HG03108 (cell line): ENCODE measurements at regions not wholly inside any gene's neighbourhood (a gene's known extent, or its start where the extent isn't known, plus 50 kb on each side); places are given as distances from the start of the nearest gene placed in this dataset.
"Not testable (repeated sequence)": the region's sequence is repeated elsewhere in the genome, so short reads cannot be mapped to it uniquely, and the experiment has no call there.

Experiments used
- ATAC-seq: cut with Tn5 transposase; IDR thresholded peaks from one replicate; pipeline ENCODE4 v1.9.1; 2021; ENCODE audit warnings: moderate library complexity; ENCODE audit not compliant: unreplicated experiment

DNA sequence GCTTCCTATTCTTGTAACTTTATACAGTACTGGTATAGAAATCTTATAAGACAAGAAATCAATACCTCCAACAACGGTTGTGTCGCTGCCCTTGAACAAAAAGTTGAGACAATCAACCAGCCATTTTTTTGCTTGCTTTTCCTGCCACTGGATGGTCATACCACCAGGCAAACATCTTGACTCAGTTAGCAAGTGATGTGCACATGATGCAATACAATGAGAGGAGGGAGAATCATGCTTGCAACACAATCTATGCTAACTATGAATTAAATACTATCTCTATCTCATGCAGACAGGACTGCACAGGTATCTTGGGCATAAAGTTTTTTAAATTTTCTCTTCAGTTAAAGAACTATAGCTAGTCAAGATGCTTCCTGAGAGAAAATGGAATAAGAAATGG is 877.7 kb upstream of the CITED2 start:
- no peak for ATAC-seq

GRCh38 chr6:140245296-140246040 is 871.0 kb upstream of the CITED2 start:
- ATAC-seq = no peak

GRCh38 chr6:140237251-140237650 is 862.8 kb upstream of the CITED2 start:
- ATAC-seq = no peak

DNA sequence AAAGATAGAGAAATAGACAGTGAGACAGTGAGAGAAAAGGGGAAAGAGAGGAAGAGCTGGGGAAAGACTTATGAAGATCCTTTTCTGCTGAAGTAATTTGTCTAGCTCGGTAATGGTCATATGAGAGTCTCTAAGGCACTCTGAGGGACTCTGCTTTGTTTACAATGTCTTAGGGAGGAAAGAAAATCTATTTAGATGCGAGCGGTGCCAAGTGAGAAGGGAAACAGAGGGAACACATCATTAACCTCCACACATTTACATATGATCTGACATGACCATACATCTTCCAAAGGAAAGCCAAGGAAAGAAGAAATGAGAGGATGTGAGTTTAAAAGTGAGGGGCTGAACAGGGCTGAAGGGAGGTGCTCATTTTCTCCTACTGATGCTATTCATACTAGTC is 862.3 kb upstream of the CITED2 start:
- ATAC-seq = no peak

DNA sequence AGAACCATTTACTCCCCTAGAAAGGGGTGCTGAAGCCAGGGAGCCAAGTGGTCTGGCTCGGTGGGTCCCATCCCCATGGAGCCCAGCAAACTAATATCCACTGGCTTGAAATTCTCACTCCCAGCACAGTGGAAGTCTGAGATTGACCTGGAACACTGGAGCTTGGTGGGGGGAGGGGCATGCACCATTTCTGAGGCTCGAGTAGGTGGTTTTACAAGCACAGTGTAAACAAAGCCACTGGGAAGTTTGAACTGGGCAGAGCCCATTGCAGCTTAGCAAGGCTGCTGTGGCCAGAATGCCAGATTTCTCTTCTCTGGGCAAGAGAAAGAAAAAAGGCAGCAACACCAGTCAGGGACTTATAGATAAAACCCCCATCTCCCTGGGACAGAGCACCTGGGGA is 855.8 kb upstream of the CITED2 start:
- no peak for ATAC-seq

DNA sequence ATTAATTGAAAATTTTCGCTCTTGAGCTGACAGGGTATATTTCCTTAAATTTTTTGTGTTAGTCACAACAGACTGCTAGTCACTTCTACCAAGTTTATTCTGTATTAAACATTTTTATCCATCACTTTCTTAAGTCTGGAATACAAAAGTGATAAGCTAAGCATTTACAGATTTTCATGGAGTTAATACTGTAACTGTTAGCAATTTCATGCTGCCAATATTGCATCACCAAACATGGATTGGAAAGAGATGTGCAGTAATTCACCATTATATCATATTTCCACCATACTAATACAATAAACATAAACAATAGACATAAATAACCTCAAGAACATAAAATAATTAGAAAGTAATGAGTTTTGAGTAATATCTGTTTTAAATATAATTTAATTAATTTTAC is 854.0 kb upstream of the CITED2 start:
- no peak for ATAC-seq

GRCh38 chr6:140226637-140227036 is 852.2 kb upstream of the CITED2 start:
- ATAC-seq = no peak

GRCh38 chr6:140225701-140226436 is 851.4 kb upstream of the CITED2 start:
- no peak for ATAC-seq

DNA sequence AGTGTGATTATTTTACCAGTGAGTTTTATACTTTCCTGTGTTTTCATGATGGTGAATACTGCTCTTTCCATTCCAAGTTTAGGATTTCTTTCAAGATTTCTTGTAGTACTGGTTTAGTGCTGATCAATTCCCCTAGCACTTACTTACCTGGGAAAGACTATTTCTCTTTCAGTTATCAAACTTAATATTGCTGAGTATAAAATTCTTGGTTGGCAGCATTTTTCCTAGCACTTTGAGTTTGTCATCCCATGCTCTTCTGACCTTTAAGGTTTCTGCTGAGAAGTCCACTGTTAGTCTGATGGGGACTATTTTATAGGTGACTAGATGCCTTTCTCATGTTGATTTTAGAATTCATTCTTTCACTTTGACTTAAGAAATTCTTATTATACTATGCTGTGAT is 842.8 kb upstream of the CITED2 start:
- ATAC-seq = no peak

DNA sequence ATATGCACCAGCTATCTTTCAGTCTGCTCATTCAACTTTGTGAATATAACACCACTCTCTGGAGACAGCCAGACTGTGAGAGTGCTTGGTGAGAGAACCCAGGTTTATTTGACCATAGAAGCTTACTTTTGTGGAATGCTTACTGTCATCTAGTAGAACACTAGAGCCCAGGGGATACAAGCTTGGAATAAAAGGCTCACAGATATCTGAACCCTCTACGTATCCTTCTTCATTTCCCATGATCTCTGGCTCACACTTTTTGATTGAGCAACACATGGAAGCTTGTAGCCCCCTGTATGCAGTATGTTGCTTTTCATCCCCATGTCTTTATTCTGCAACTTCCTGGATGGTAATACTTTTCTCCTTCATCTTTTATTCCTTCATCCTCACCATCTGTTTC is 835.3 kb upstream of the CITED2 start:
- ATAC-seq = no peak

- ATAC-seq = no peak
These were observed 833.8 kb upstream of the CITED2 start for GRCh38 chr6:140208286-140208685.

DNA sequence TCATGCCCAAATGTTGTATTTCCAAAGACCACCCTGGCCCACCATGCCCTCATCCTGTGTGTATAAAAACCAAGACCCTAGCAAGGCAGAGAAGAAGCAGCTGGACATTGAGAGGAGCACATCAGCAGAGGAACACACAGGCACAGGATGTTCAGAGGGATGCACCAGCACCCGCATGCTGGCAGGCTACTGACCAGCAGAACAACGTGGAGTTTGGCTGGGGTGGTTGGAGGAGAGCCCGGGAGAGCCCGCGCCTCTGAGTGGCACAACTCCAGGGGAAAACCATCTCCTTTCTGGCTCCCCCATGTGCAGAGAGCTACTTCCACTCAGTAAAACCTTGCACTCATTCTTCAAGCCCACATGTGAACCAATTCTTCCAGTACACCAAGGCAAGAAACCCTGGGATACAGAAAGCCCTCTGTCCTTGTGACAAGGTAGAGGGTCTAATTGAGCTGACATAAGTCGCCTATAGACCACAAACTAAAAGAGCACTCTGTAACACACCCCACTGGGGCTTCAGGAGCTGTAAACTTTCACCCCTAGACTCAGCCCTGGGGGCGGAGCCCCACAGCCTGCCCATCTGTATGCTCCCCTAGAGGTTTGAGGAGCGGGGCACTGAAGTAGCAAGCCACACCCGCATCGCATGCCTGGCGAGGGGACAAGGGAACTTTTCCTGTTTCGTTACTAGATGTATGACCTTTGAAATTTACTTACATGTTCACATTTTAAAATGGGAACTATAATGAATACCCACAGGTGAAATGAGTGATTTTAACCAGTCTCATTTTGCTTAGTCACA is 831.5 kb upstream of the CITED2 start:
- ATAC-seq = no peak

DNA sequence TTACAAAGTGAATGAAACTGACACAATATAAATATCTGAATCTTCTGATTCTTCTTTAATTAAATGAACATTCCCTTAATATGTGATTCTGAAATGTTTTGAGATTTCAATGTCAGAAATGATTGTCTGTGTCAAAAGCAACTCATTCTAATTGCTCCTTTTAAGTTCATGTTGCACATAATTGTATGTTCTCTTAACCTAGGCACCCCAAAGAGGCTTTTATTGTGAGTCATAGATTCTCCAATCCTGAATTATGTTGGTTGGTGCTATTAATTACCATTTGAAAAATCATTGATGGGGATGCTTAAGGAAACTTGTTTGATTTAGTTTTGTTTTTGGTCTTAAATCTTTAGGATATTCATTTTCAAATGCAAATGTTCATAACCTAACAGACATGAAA is 829.7 kb upstream of the CITED2 start:
- no peak for ATAC-seq

- ATAC-seq = no peak
These were observed 829.3 kb upstream of the CITED2 start for GRCh38 chr6:140203661-140204147.

- ATAC-seq = no peak
These were observed 828.6 kb upstream of the CITED2 start for GRCh38 chr6:140202964-140203515.

DNA sequence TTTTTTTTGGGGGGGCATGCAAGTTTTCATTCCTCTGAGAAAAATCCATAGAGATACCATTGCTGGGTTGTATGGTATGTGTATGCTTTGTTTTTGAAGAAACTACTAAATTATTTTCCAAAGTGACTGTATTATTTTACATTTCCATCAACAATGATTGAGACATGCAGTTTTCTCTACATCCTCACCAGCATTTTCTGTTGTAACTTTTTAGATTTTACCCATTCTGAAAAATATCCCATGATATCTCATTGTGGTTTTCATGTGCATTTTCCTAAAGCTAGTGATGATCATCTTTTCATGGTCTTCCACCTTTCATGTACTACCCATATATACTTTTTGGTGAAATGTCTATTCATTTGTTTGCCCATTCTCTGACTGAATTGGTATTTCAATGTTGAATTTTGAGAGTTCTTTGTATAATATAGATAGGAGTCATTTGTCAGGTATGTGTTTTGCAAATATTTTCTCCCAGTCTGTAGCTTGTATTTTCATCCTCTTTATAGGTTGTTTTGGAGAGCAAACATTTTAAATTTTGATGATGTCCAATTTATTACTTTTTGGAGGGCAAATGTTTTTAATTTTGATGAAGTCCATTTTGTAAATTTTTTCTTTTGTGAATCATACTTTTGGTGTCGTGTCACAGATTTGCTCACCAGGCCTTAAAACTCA is 827.5 kb upstream of the CITED2 start:
- ATAC-seq = no peak

DNA sequence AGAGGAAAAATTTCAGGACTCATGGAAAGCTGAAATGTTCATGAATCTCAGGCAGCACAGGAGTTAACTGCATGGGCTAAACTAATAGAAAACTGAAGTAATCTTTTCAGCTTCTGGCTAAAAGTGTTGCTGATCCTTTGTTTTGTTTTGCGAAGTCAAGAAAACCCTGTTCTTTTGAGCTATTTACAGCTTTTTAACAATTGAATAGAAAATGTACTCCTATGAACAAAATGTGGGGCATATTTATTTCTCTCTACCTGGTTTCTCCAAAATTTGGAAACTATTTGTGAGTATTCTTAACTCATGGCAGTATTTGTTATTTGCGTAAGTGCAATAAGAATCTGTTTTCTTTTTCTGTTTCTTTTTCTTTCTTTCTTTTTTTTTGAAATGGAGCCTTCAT is 818.8 kb upstream of the CITED2 start:
- no peak for ATAC-seq

DNA sequence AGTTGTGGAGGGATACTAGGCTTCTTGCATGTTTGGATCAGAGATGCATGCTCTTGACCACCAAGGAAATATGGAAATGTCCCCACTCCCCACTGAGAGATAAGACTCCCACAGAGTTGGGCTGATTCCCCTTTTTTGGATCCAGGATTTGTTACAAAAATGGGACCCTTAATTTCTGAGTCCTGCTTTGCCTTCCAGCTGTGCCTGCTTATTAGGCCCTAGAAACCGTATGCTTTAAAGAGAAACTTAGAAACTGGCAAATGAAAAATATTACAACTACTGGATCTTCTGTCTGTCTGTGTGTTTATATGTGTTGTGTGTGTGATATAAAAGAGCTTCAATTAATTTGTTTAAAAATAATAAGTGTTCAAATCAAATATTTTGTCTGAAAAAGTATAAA is 817.6 kb upstream of the CITED2 start:
- no peak for ATAC-seq

DNA sequence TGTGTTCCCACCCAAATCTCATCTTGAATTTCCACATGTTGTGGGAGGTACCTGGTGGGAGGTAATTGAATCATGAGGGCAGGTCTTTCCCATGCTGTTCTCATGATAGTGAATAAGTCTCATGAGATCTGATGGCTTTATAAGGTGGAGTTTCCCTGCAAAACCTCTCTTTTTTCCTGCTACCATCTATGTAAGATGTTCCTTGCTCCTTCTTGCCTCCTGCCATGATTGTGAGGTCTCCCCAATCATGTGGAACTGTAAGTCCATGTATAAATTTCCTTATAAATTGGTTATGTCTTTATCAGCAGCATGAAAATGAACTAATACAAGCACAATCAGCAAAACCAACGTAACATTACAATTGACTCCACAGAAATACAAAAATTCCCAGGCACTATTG is 814.8 kb upstream of the CITED2 start:
- not testable (repeated sequence) for ATAC-seq

DNA sequence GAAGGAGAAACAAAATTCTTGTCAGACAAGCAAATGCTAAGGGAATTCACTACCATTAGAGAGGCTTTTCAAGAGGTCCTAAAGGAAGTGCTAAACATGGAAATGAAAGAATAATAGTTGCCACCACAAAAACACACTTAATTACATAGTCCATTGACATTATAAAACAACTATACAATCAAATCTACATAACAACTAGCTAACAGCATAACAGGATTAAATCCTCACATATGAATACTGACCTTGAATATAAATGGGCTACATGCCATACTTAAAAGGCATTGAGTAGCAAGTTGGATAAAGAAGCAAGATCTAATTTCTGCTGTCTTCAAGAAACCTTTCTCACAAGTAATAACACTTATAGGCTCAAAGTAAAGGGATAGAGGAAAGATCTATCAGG is 811.5 kb upstream of the CITED2 start:
- ATAC-seq = no peak

DNA sequence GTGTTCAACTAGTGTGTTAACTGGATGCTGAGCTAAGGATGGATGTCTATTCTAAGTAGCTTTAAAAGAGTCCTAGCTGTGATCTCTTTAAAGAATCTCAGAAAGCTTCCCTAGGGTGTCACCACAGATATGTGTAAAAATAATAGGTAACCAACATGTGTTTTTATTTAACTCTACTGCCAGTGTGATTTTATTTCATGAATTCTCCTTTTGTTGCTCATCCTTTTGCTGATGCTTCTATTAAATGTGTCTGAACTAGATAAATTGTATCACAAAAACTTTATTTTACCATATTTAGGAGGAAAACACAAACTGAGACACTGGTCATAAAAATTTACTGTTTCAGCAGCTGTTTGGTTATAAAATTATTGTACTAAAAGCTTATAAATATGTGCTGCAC is 809.4 kb upstream of the CITED2 start:
- no peak for ATAC-seq
